ENCODE measurements at regions not wholly inside any gene's neighbourhood (a gene's known extent, or its start where the extent isn't known, plus 50 kb on each side); places are given as distances from the start of the nearest gene placed in this dataset.

GRCh38 chr6:14738933-14739332 lies 506.9 kb upstream of the JARID2 start:
- intact Hi-C loops (cut with micrococcal nuclease): loop anchor here (5.0 kb wide), 1 partner anchor 683 kb away; no protein-coding TSS in a partner anchor

GRCh38 chr6:14739827-14740226 lies 506.0 kb upstream of the JARID2 start:
- intact Hi-C loops (cut with micrococcal nuclease): loop anchor here (5.0 kb wide), 1 partner anchor 682 kb away; no protein-coding TSS in a partner anchor

- intact Hi-C loops (cut with micrococcal nuclease): no loop called here
Observed at GRCh38 chr6:14742171-14742570, 503.7 kb upstream of the JARID2 start.

GRCh38 chr6:14742680-14743079 lies 503.2 kb upstream of the JARID2 start:
- intact Hi-C loops (cut with micrococcal nuclease): loop anchor here (1.0 kb wide), 1 partner anchor 7 kb away; no protein-coding TSS in a partner anchor

GRCh38 chr6:14743144-14743473 lies 502.8 kb upstream of the JARID2 start:
- intact Hi-C loops (cut with micrococcal nuclease): loop anchor here (1.0 kb wide), 1 partner anchor 8 kb away; no protein-coding TSS in a partner anchor

- intact Hi-C loops (cut with micrococcal nuclease): loop anchor here (1.0 to 2.0 kb wide), 3 partner anchors 8 to 115 kb away; no protein-coding TSS in a partner anchor
Observed at GRCh38 chr6:14743474-14744211, 502.2 kb upstream of the JARID2 start.

GRCh38 chr6:14744212-14744556 lies 501.7 kb upstream of the JARID2 start:
- intact Hi-C loops (cut with micrococcal nuclease): loop anchor here (2.0 kb wide), 2 partner anchors 33 to 115 kb away; no protein-coding TSS in a partner anchor

- intact Hi-C loops (cut with micrococcal nuclease): no loop called here
Observed at GRCh38 chr6:14746139-14746837, 499.6 kb upstream of the JARID2 start.

GRCh38 chr6:14747881-14748520 lies 497.9 kb upstream of the JARID2 start:
- intact Hi-C loops (cut with micrococcal nuclease): loop anchor here (2.0 kb wide), 1 partner anchor 15 kb away; no protein-coding TSS in a partner anchor

- intact Hi-C loops (cut with micrococcal nuclease): loop anchor here (2.0 kb wide), 1 partner anchor 16 kb away; no protein-coding TSS in a partner anchor
Observed at GRCh38 chr6:14748679-14749078, 497.2 kb upstream of the JARID2 start.

GRCh38 chr6:14750059-14750661 lies 495.7 kb upstream of the JARID2 start:
- intact Hi-C loops (cut with micrococcal nuclease): no loop called here

GRCh38 chr6:14751645-14752175 lies 494.2 kb upstream of the JARID2 start:
- intact Hi-C loops (cut with micrococcal nuclease): no loop called here

- intact Hi-C loops (cut with micrococcal nuclease): no loop called here
Observed at GRCh38 chr6:14754751-14755513, 490.9 kb upstream of the JARID2 start.

GRCh38 chr6:14756340-14756739 lies 489.5 kb upstream of the JARID2 start:
- intact Hi-C loops (cut with micrococcal nuclease): no loop called here

GRCh38 chr6:14757014-14757413 lies 488.9 kb upstream of the JARID2 start:
- intact Hi-C loops (cut with micrococcal nuclease): no loop called here

- intact Hi-C loops (cut with micrococcal nuclease): no loop called here
Observed at GRCh38 chr6:14757418-14757817, 488.5 kb upstream of the JARID2 start.

- intact Hi-C loops (cut with micrococcal nuclease): no loop called here
Observed at GRCh38 chr6:14758421-14759081, 487.3 kb upstream of the JARID2 start.

- intact Hi-C loops (cut with micrococcal nuclease): no loop called here
Observed at GRCh38 chr6:14759976-14760672, 485.7 kb upstream of the JARID2 start.

- intact Hi-C loops (cut with micrococcal nuclease): no loop called here
Observed at GRCh38 chr6:14762077-14762476, 483.8 kb upstream of the JARID2 start.

Data from T-helper 1 cell treated with Interleukin-12 subunit alpha and Interleukin-12 subunit beta and Interleukin-4 antibody, amounts not matched to agents 30 ng/mL and 1 ng/mL, for 36 hours (primary cell).